H9 (cell line): ENCODE measurements at regions not wholly inside any gene's neighbourhood (a gene's known extent, or its start where the extent isn't known, plus 50 kb on each side); places are given as distances from the start of the nearest gene placed in this dataset.

Experiments used
- DNase-seq: peaks from one replicate; pipeline ENCODE4 v3.0.0-alpha.2; 2017
- H2AFZ ChIP-seq: one replicate; pipeline ENCODE4 v1.6.1; 2013; ENCODE audit warnings: mild to moderate bottlenecking, low read length, control low read depth, moderate library complexity
- H2AK5ac ChIP-seq: 2 replicates; pipeline ENCODE4 v1.6.1; 2013; ENCODE audit warnings: low read length, control low read depth, mixed read lengths; ENCODE audit not compliant: insufficient read length
- H2BK120ac ChIP-seq: one replicate; pipeline ENCODE4 v1.6.1; 2013; ENCODE audit warnings: low read depth, mild to moderate bottlenecking, low read length, control low read depth, inconsistent platforms; ENCODE audit not compliant: poor library complexity, severe bottlenecking
- H2BK12ac ChIP-seq: 2 replicates; pipeline ENCODE4 v1.6.1; 2013; ENCODE audit warnings: low read length, control low read depth, mixed read lengths, low read depth; ENCODE audit not compliant: insufficient read length
- H2BK15ac ChIP-seq: 2 replicates; pipeline ENCODE4 v1.6.1; 2013; ENCODE audit warnings: low read depth, low read length, control low read depth
- H2BK20ac ChIP-seq: one replicate; pipeline ENCODE4 v1.6.1; 2013; ENCODE audit warnings: low read depth, mild to moderate bottlenecking, low read length, control low read depth, inconsistent platforms; ENCODE audit not compliant: poor library complexity, severe bottlenecking
- H2BK5ac ChIP-seq: 2 replicates; pipeline ENCODE4 v1.6.1; 2013; ENCODE audit warnings: low read length, control low read depth, mixed read lengths; ENCODE audit not compliant: insufficient read length
- H3K14ac ChIP-seq: 2 replicates; pipeline ENCODE4 v1.6.1; 2013; ENCODE audit warnings: low read length, control low read depth; ENCODE audit not compliant: insufficient read depth
- H3K18ac ChIP-seq: 2 replicates; pipeline ENCODE4 v1.6.1; 2013; ENCODE audit warnings: low read depth, mild to moderate bottlenecking, mixed read lengths, low read length, control low read depth; ENCODE audit not compliant: insufficient read length
- H3K23ac ChIP-seq: 2 replicates; pipeline ENCODE4 v1.6.1; 2013; ENCODE audit warnings: low read length, control low read depth, mixed read lengths, low read depth; ENCODE audit not compliant: insufficient read length
- H3K23me2 ChIP-seq: 2 replicates; pipeline ENCODE4 v1.6.1; 2013; ENCODE audit warnings: low read depth, mild to moderate bottlenecking, mixed read lengths, low read length, control low read depth; ENCODE audit not compliant: insufficient read length, poor library complexity, severe bottlenecking
- H3K27ac ChIP-seq: 2 replicates; pipeline ENCODE4 v1.5.1; 2013; ENCODE audit warnings: low read length, control low read depth, mixed read lengths, low read depth; ENCODE audit not compliant: insufficient read length
- H3K27me3 ChIP-seq: 2 replicates; pipeline ENCODE4 v1.6.1; 2013; ENCODE audit warnings: low read length, control low read depth, inconsistent platforms; ENCODE audit not compliant: insufficient read depth
- H3K4ac ChIP-seq: 2 replicates; pipeline ENCODE4 v1.6.1; 2013; ENCODE audit warnings: low read depth, mild to moderate bottlenecking, control low read depth, inconsistent platforms, low read length, moderate library complexity
- H3K4me1 ChIP-seq: 2 replicates; pipeline ENCODE4 v1.6.1; 2013; ENCODE audit warnings: low read length, control low read depth, inconsistent platforms; ENCODE audit not compliant: insufficient read depth
- H3K4me2 ChIP-seq: 2 replicates; pipeline ENCODE4 v1.6.1; 2013; ENCODE audit warnings: low read length, control low read depth, mixed read lengths; ENCODE audit not compliant: insufficient read length, insufficient read depth
- H3K56ac ChIP-seq: 2 replicates; pipeline ENCODE4 v1.6.1; 2013; ENCODE audit warnings: low read depth, mild to moderate bottlenecking, mixed read lengths, low read length, control low read depth; ENCODE audit not compliant: insufficient read length
- H3K79me1 ChIP-seq: 2 replicates; pipeline ENCODE4 v1.6.1; 2013; ENCODE audit warnings: low read depth, mild to moderate bottlenecking, moderate library complexity, low read length, control low read depth, inconsistent platforms; ENCODE audit not compliant: insufficient read depth, poor library complexity, severe bottlenecking
- H3K79me2 ChIP-seq: 2 replicates; pipeline ENCODE4 v1.6.1; 2013; ENCODE audit warnings: low read length, control low read depth, inconsistent platforms; ENCODE audit not compliant: insufficient read depth
- H3K9ac ChIP-seq: 2 replicates; pipeline ENCODE4 v1.6.1; 2013; ENCODE audit warnings: low read length, control low read depth, mixed read lengths; ENCODE audit not compliant: insufficient read length; ENCODE audit errors: extremely low read depth
- H3K9me3 ChIP-seq: one replicate; pipeline ENCODE4 v1.6.1; 2013; ENCODE audit warnings: low read depth, low read length, inconsistent platforms; ENCODE audit not compliant: control insufficient read depth
- H3T11ph ChIP-seq: one replicate; pipeline ENCODE4 v1.6.1; 2013; ENCODE audit warnings: mild to moderate bottlenecking, low read length, control low read depth, inconsistent platforms
- H4K20me1 ChIP-seq: one replicate; pipeline ENCODE4 v1.6.1; 2013; ENCODE audit not compliant: control insufficient read depth, insufficient read length, insufficient read depth
- H4K5ac ChIP-seq: 2 replicates; pipeline ENCODE4 v1.6.1; 2013; ENCODE audit warnings: low read depth, mild to moderate bottlenecking, mixed read lengths, low read length, control low read depth; ENCODE audit not compliant: insufficient read length
- H4K8ac ChIP-seq: replicated peaks from 2 replicates; pipeline ENCODE4 v1.6.1; 2013; ENCODE audit warnings: low read length, control low read depth, mixed read lengths, low read depth; ENCODE audit not compliant: insufficient read length
- H4K91ac ChIP-seq: 2 replicates; pipeline ENCODE4 v1.6.1; 2013; ENCODE audit warnings: low read depth, mild to moderate bottlenecking, moderate library complexity, mixed read lengths, low read length, control low read depth; ENCODE audit not compliant: insufficient read length
- H3K27ac Mint-ChIP-seq, 3 experiments: 2 replicates in 2 of 3; 3 replicates in 1 of 3; pipeline ENCODE4 v1.8.0; 2020 to 2021; ENCODE audit warnings: mixed read lengths in 3 of 3, mild to moderate bottlenecking in 1 of 3, moderate library complexity in 1 of 3
- H3K27me3 Mint-ChIP-seq: 2 replicates; pipeline ENCODE4 v1.8.0; 2021; ENCODE audit warnings: low read depth, mild to moderate bottlenecking, moderate library complexity, mixed read lengths
- H3K36me3 Mint-ChIP-seq, 3 experiments: 2 replicates in 2 of 3; 3 replicates in 1 of 3; pipeline ENCODE4 v1.8.0; 2020 to 2021; ENCODE audit warnings: low read depth in 3 of 3, mixed read lengths in 3 of 3; ENCODE audit not compliant: insufficient read depth in 1 of 3
- H3K4me1 Mint-ChIP-seq, 2 experiments: 2 replicates each; pipeline ENCODE4 v1.8.0; 2020; ENCODE audit warnings: mixed read lengths in 2 of 2
- H3K4me3 Mint-ChIP-seq, 2 experiments: 2 replicates in 1 of 2; 3 replicates in 1 of 2; pipeline ENCODE4 v1.8.0; 2020 to 2021; ENCODE audit warnings: mild to moderate bottlenecking in 2 of 2, mixed read lengths in 2 of 2, moderate library complexity in 1 of 2
- H3K9me3 Mint-ChIP-seq, 2 experiments: 2 replicates in 1 of 2; 3 replicates in 1 of 2; pipeline ENCODE4 v1.8.0; 2020; ENCODE audit warnings: mild to moderate bottlenecking in 2 of 2, mixed read lengths in 2 of 2, moderate library complexity in 1 of 2
- whole genome bisulfite sequencing: extraction: QIAGEN DNeasy Blood & Tissue Kit; methylation state at CpG from one replicate; pipeline ENCODE4 v1.1.7; 2013; ENCODE audit warnings: missing lambda C conversion rate, low lambda C conversion rate, mixed read lengths; ENCODE audit not compliant: insufficient read length; ENCODE audit errors: extremely low coverage; 5-methylcytosine and 5-hydroxymethylcytosine counted together
- TF ChIP-seq, protein P1 (sequence below): fragments of 200-600 bp; sonication (generic); conservative IDR thresholded peaks from 3 replicates; pipeline ENCODE4 v1.8.0; 2021; ENCODE audit warnings: antibody characterized with exemption, mild to moderate bottlenecking

DNA sequence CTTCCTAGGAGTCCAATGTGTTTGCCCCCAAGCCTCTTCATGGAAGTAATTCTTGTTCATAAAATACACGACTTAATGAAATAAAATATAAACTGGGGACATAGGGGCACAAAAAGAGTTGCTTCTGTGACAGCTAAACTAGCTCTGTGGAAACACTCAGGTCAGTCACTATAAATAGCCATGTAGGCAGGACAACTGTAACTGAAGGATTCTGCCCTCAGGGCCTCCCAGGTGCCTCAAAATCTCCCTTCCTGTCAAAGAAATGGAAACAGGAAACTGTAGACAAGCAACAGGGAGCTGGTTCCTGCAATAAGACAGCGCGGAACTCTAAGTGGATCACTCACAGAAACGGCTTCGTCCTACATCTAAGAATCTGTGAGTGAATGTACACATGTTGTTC, 178.1 kb upstream of the ZFHX3 start:
- H3K4ac ChIP-seq: no peak overlapping the region
- H2AFZ ChIP-seq: no peak overlapping the region
- no peak overlapping the region for H2AK5ac ChIP-seq
- no peaks in the 10 kb centered on the region for H3K27me3 ChIP-seq
- Mint-ChIP-seq H3K4me1 (peaks cover 0 to 2% of the 10 kb centered on the region in 2 experiments; a peak in 1 of 4 replicates), H3K4me3 (no peak overlapping the region), H3K36me3 (no peaks in the 10 kb centered on the region), H3K27me3 (no peaks in the 10 kb centered on the region), H3K9me3 (no peaks in the 10 kb centered on the region), H3K27ac (no peak overlapping the region)
- H4K5ac ChIP-seq: no peak overlapping the region
- H2BK120ac ChIP-seq: no peak overlapping the region
- no peak overlapping the region for H3K18ac ChIP-seq
- DNase-seq: no peak
- no peaks in the 10 kb centered on the region for H3K9me3 ChIP-seq
- no peak overlapping the region for H3K56ac ChIP-seq
- H4K20me1 ChIP-seq: no peaks in the 10 kb centered on the region
- no peak overlapping the region for H2BK20ac ChIP-seq
- no peaks in the 10 kb centered on the region for H3K4me1 ChIP-seq
- H2BK5ac ChIP-seq: no peak overlapping the region
- no peak overlapping the region for H2BK15ac ChIP-seq
- H3K79me1 ChIP-seq: no peaks in the 10 kb centered on the region
- no peak overlapping the region for H3K14ac ChIP-seq
- no peaks in the 10 kb centered on the region for H3K79me2 ChIP-seq
- TF ChIP-seq, protein P1, sequence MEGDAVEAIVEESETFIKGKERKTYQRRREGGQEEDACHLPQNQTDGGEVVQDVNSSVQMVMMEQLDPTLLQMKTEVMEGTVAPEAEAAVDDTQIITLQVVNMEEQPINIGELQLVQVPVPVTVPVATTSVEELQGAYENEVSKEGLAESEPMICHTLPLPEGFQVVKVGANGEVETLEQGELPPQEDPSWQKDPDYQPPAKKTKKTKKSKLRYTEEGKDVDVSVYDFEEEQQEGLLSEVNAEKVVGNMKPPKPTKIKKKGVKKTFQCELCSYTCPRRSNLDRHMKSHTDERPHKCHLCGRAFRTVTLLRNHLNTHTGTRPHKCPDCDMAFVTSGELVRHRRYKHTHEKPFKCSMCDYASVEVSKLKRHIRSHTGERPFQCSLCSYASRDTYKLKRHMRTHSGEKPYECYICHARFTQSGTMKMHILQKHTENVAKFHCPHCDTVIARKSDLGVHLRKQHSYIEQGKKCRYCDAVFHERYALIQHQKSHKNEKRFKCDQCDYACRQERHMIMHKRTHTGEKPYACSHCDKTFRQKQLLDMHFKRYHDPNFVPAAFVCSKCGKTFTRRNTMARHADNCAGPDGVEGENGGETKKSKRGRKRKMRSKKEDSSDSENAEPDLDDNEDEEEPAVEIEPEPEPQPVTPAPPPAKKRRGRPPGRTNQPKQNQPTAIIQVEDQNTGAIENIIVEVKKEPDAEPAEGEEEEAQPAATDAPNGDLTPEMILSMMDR: no peak
- H3K23me2 ChIP-seq: no peaks in the 10 kb centered on the region
- H3K23ac ChIP-seq: no peak overlapping the region
- no peak overlapping the region for H4K91ac ChIP-seq
- no CpG with 5 or more reads among the region's 5 CpGs for WGBS
- no peak overlapping the region for H3K27ac ChIP-seq
- H2BK12ac ChIP-seq: no peak overlapping the region
- no peak overlapping the region for H4K8ac ChIP-seq
- no peak overlapping the region for H3T11ph ChIP-seq
- no peak overlapping the region for H3K9ac ChIP-seq
- H3K4me2 ChIP-seq: no peak overlapping the region
